ENCODE measurements at regions not wholly inside any gene's neighbourhood (a gene's known extent, or its start where the extent isn't known, plus 50 kb on each side); places are given as distances from the start of the nearest gene placed in this dataset.

- no peaks in the 10 kb centered on the region for H3K27me3 ChIP-seq (ENCODE audit: insufficient read depth, low read depth, severe bottlenecking)
- peaks cover 29% of the 10 kb centered on the region for H3K36me3 ChIP-seq
- DNase-seq, result no peak
- no peak overlapping the region for H3K4me3 ChIP-seq (ENCODE audit: low read depth, low read length)
- H3K27ac ChIP-seq, result peak overlapping the region; percentile 33
- H3K9me3 ChIP-seq (ENCODE audit: severe bottlenecking), result peaks cover 19% of the 10 kb centered on the region
- TF ChIP-seq CTCF (IDR thresholded peaks at IDR 0.05; ENCODE audit: low read depth, low read length), result no peak
Measured at GRCh38 chrX:2629316-2630007, 61.6 kb upstream of the CD99 start.

GRCh38 chrX:2628751-2629315, 62.3 kb upstream of the CD99 start:
- Histone ChIP-seq H3K27ac (no peak overlapping the region), H3K4me3 (ENCODE audit: low read depth, low read length) (no peak overlapping the region), H3K27me3 (ENCODE audit: insufficient read depth, low read depth, severe bottlenecking) (no peaks in the 10 kb centered on the region), H3K9me3 (ENCODE audit: severe bottlenecking) (peaks cover 19% of the 10 kb centered on the region), H3K36me3 (peaks cover 32% of the 10 kb centered on the region)
- DNase-seq, result no peak
- TF ChIP-seq CTCF (IDR thresholded peaks at IDR 0.05; ENCODE audit: low read depth, low read length), result no peak

- Histone ChIP-seq H3K4me3 (ENCODE audit: low read depth, low read length) (no peak overlapping the region), H3K27me3 (ENCODE audit: insufficient read depth, low read depth, severe bottlenecking) (no peaks in the 10 kb centered on the region), H3K36me3 (peaks cover 28% of the 10 kb centered on the region), H3K27ac (no peak overlapping the region), H3K9me3 (ENCODE audit: severe bottlenecking) (peaks cover 19% of the 10 kb centered on the region)
- TF ChIP-seq CTCF (IDR thresholded peaks at IDR 0.05; ENCODE audit: low read depth, low read length), result peak; percentile 79
- DNase-seq, result peak; percentile 68
Measured at GRCh38 chrX:2627272-2627867, 63.7 kb upstream of the CD99 start.

- peaks cover 28% of the 10 kb centered on the region for H3K36me3 ChIP-seq
Measured at GRCh38 chrX:2626750-2627149, 64.3 kb upstream of the CD99 start.

GRCh38 chrX:2620576-2620975, 70.5 kb upstream of the CD99 start:
- Histone ChIP-seq H3K36me3 (peaks cover 38% of the 10 kb centered on the region), H3K9me3 (ENCODE audit: severe bottlenecking) (no peaks in the 10 kb centered on the region), H3K4me3 (ENCODE audit: low read depth, low read length) (no peak overlapping the region), H3K27me3 (ENCODE audit: insufficient read depth, low read depth, severe bottlenecking) (no peaks in the 10 kb centered on the region), H3K27ac (no peak overlapping the region)
- TF ChIP-seq CTCF (IDR thresholded peaks at IDR 0.05; ENCODE audit: low read depth, low read length), result no peak
- no peak for DNase-seq

More at GRCh38 chrX:2626750-2627149, 64.3 kb upstream of the CD99 start:
- no peak overlapping the region for H3K4me3 ChIP-seq (ENCODE audit: low read depth, low read length)
- no peak for TF ChIP-seq CTCF (IDR thresholded peaks at IDR 0.05; ENCODE audit: low read depth, low read length)
- H3K9me3 ChIP-seq (ENCODE audit: severe bottlenecking), result peaks cover 19% of the 10 kb centered on the region
- H3K27me3 ChIP-seq (ENCODE audit: insufficient read depth, low read depth, severe bottlenecking), result no peaks in the 10 kb centered on the region
- no peak overlapping the region for H3K27ac ChIP-seq
- no peak for DNase-seq

Measured in WERI-Rb-1 (cell line).